Superior temporal gyrus (tissue), 1 donor: ENCODE measurements at regions not wholly inside any gene's neighbourhood (a gene's known extent, or its start where the extent isn't known, plus 50 kb on each side); places are given as distances from the start of the nearest gene placed in this dataset.
"Not testable (repeated sequence)": the region's sequence is repeated elsewhere in the genome, so short reads cannot be mapped to it uniquely, and the experiment has no call there.

ENCODE experiments used
- DNase-seq: peaks from one replicate; pipeline ENCODE4 v3.0.0-alpha.2; 2016; ENCODE audit errors: extremely low spot score

GRCh38 chr5:1960595-1961303, 78.0 kb upstream of the IRX4 start:
- no peak for DNase-seq

- DNase-seq = no peak
Observed at GRCh38 chr5:1959725-1960581, 77.2 kb upstream of the IRX4 start.

- no peak for DNase-seq
Observed at GRCh38 chr5:1959231-1959630, 76.5 kb upstream of the IRX4 start.

GRCh38 chr5:1958211-1959010, 75.7 kb upstream of the IRX4 start:
- DNase-seq = no peak

- no peak for DNase-seq
Observed at GRCh38 chr5:1955586-1955985, 72.9 kb upstream of the IRX4 start.

- not testable (repeated sequence) for DNase-seq
Observed at GRCh38 chr5:1953710-1954109, 71.0 kb upstream of the IRX4 start.

GRCh38 chr5:1952444-1953099, 69.8 kb upstream of the IRX4 start:
- no peak for DNase-seq

GRCh38 chr5:1952021-1952420, 69.3 kb upstream of the IRX4 start:
- DNase-seq = no peak

GRCh38 chr5:1951165-1951816, 68.6 kb upstream of the IRX4 start:
- DNase-seq = no peak

- no peak for DNase-seq
Observed at GRCh38 chr5:1950708-1951103, 68.0 kb upstream of the IRX4 start.

- no peak for DNase-seq
Observed at GRCh38 chr5:1950096-1950707, 67.5 kb upstream of the IRX4 start.

GRCh38 chr5:1949253-1949652, 66.5 kb upstream of the IRX4 start:
- DNase-seq = no peak

- DNase-seq = no peak
Observed at GRCh38 chr5:1948663-1949191, 66.0 kb upstream of the IRX4 start.

- DNase-seq = no peak
Observed at GRCh38 chr5:1948111-1948510, 65.4 kb upstream of the IRX4 start.

- no peak for DNase-seq
Observed at GRCh38 chr5:1946776-1947175, 64.1 kb upstream of the IRX4 start.

GRCh38 chr5:1946122-1946677, 63.5 kb upstream of the IRX4 start:
- no peak for DNase-seq

GRCh38 chr5:1945606-1946005, 62.9 kb upstream of the IRX4 start:
- DNase-seq = no peak

- DNase-seq = no peak
Observed at GRCh38 chr5:1944408-1944807, 61.7 kb upstream of the IRX4 start.

- DNase-seq = no peak
Observed at GRCh38 chr5:1943481-1943880, 60.8 kb upstream of the IRX4 start.

GRCh38 chr5:1942630-1943029, 59.9 kb upstream of the IRX4 start:
- DNase-seq = no peak
